CD4-positive, alpha-beta T cell treated with Interleukin-10 for 1 hour (primary cell): ENCODE measurements at regions not wholly inside any gene's neighbourhood (a gene's known extent, or its start where the extent isn't known, plus 50 kb on each side); places are given as distances from the start of the nearest gene placed in this dataset.

Source experiments
- DNase-seq: peaks from one replicate; pipeline ENCODE4 v3.0.0-alpha.2; 2020

GRCh38 chr2:181114021-181114420, 133.6 kb downstream of the UBE2E3 start:
- no peak for DNase-seq

GRCh38 chr2:181116261-181116660, 135.9 kb downstream of the UBE2E3 start:
- no peak for DNase-seq

- no peak for DNase-seq
Observed at GRCh38 chr2:181117206-181117925, 137.0 kb downstream of the UBE2E3 start.

- no peak for DNase-seq
Observed at GRCh38 chr2:181120625-181121024, 140.2 kb downstream of the UBE2E3 start.

GRCh38 chr2:181121996-181122395, 141.6 kb downstream of the UBE2E3 start:
- no peak for DNase-seq

- DNase-seq = no peak
Observed at GRCh38 chr2:181122601-181123000, 142.2 kb downstream of the UBE2E3 start.

GRCh38 chr2:181123798-181124231, 143.4 kb downstream of the UBE2E3 start:
- DNase-seq = peak; percentile 91

GRCh38 chr2:181124497-181124896, 144.1 kb downstream of the UBE2E3 start:
- peak; percentile 54 for DNase-seq

GRCh38 chr2:181125359-181125758, 145.0 kb downstream of the UBE2E3 start:
- peak; percentile 43 for DNase-seq

GRCh38 chr2:181126311-181126868, 146.0 kb downstream of the UBE2E3 start:
- no peak for DNase-seq

- no peak for DNase-seq
Observed at GRCh38 chr2:181128199-181128598, 147.8 kb downstream of the UBE2E3 start.

- no peak for DNase-seq
Observed at GRCh38 chr2:181129364-181130056, 149.1 kb downstream of the UBE2E3 start.

- DNase-seq = no peak
Observed at GRCh38 chr2:181130686-181131085, 150.3 kb downstream of the UBE2E3 start.

GRCh38 chr2:181131584-181131983, 151.2 kb downstream of the UBE2E3 start:
- no peak for DNase-seq

- no peak for DNase-seq
Observed at GRCh38 chr2:181138816-181139215, 158.4 kb downstream of the UBE2E3 start.

- DNase-seq = no peak
Observed at GRCh38 chr2:181139831-181140230, 159.4 kb downstream of the UBE2E3 start.

- peak; percentile 49 for DNase-seq
Observed at GRCh38 chr2:181140414-181140813, 160.0 kb downstream of the UBE2E3 start.

- DNase-seq = no peak
Observed at GRCh38 chr2:181140928-181141327, 160.5 kb downstream of the UBE2E3 start.

GRCh38 chr2:181141676-181142075, 161.3 kb downstream of the UBE2E3 start:
- no peak for DNase-seq

- peak; percentile 48 for DNase-seq
Observed at GRCh38 chr2:181142514-181142913, 162.1 kb downstream of the UBE2E3 start.

GRCh38 chr2:181143790-181144300, 163.4 kb downstream of the UBE2E3 start:
- DNase-seq = peak; percentile 61

GRCh38 chr2:181145645-181146044, 165.2 kb downstream of the UBE2E3 start:
- no peak for DNase-seq

GRCh38 chr2:181146171-181146570, 165.8 kb downstream of the UBE2E3 start:
- no peak for DNase-seq

GRCh38 chr2:181149056-181149455, 168.7 kb downstream of the UBE2E3 start:
- DNase-seq = no peak
